ENCODE measurements at regions not wholly inside any gene's neighbourhood (a gene's known extent, or its start where the extent isn't known, plus 50 kb on each side); places are given as distances from the start of the nearest gene placed in this dataset.

GRCh38 chr11:127679816-127680545, 679.4 kb upstream of the KIRREL3 start:
- Mint-ChIP-seq H3K36me3 (ENCODE audit: low read depth) (no peaks in the 10 kb centered on the region), H3K27ac (no peak overlapping the region), H3K4me1 (peaks cover 9% of the 10 kb centered on the region), H3K4me3 (no peak overlapping the region), H3K9me3 (no peaks in the 10 kb centered on the region), H3K27me3 (ENCODE audit: insufficient read depth) (no peaks in the 10 kb centered on the region)
- no peak for DNase-seq
- TF ChIP-seq CTCF (conservative IDR thresholded peaks at IDR 0.05) = no peak
- Histone ChIP-seq H3K4me3 (ENCODE audit: low read length) (no peak overlapping the region), H3K9me3 (ENCODE audit: control insufficient read depth, low read length) (no peaks in the 10 kb centered on the region), H3K36me3 (ENCODE audit: control insufficient read depth, insufficient read depth, low read length) (no peaks in the 10 kb centered on the region), H3K27ac (ENCODE audit: low read depth, low read length) (no peak overlapping the region), H3K27me3 (ENCODE audit: control insufficient read depth, insufficient read depth, low read length, poor library complexity, severe bottlenecking) (no peaks in the 10 kb centered on the region), H3K9ac (ENCODE audit: extremely low read depth, low read length, poor library complexity, severe bottlenecking) (no peak overlapping the region), H3K4me1 (ENCODE audit: control insufficient read depth, insufficient read depth, low read length) (no peaks in the 10 kb centered on the region)
- 80 to 92% methylated on average over 1 to 7 of the region's 8 CpGs for WGBS, 2 experiments (ENCODE audit: insufficient coverage in 1 of 2, insufficient read length in 1 of 2)

- H3K9me3 Mint-ChIP-seq = no peaks in the 10 kb centered on the region
- H3K27me3 Mint-ChIP-seq (ENCODE audit: insufficient read depth) = no peaks in the 10 kb centered on the region
- WGBS, 2 experiments (ENCODE audit: insufficient coverage in 1 of 2, insufficient read length in 1 of 2) = 71 to 86% methylated on average over 2 of the region's 2 CpGs
- Histone ChIP-seq H3K4me1 (ENCODE audit: control insufficient read depth, insufficient read depth, low read length) (no peaks in the 10 kb centered on the region), H3K9ac (ENCODE audit: extremely low read depth, low read length, poor library complexity, severe bottlenecking) (no peak overlapping the region), H3K27me3 (ENCODE audit: control insufficient read depth, insufficient read depth, low read length, poor library complexity, severe bottlenecking) (no peaks in the 10 kb centered on the region), H3K27ac (ENCODE audit: low read depth, low read length) (no peak overlapping the region), H3K4me3 (ENCODE audit: low read length) (no peak overlapping the region), H3K9me3 (ENCODE audit: control insufficient read depth, low read length) (no peaks in the 10 kb centered on the region), H3K36me3 (ENCODE audit: control insufficient read depth, insufficient read depth, low read length) (no peaks in the 10 kb centered on the region)
- H3K4me3 Mint-ChIP-seq = no peak overlapping the region
- no peak for DNase-seq
- no peak overlapping the region for H3K27ac Mint-ChIP-seq
- H3K36me3 Mint-ChIP-seq (ENCODE audit: low read depth) = no peaks in the 10 kb centered on the region
- no peak for TF ChIP-seq CTCF (conservative IDR thresholded peaks at IDR 0.05)
- peaks cover 9% of the 10 kb centered on the region for H3K4me1 Mint-ChIP-seq
Observed at GRCh38 chr11:127678631-127679030, 678.1 kb upstream of the KIRREL3 start.

- WGBS, 2 experiments (ENCODE audit: insufficient coverage in 1 of 2, insufficient read length in 1 of 2) = 82 to 94% methylated on average over 2 to 4 of the region's 4 CpGs
- H3K9me3 Mint-ChIP-seq = no peaks in the 10 kb centered on the region
- Histone ChIP-seq H3K4me1 (ENCODE audit: control insufficient read depth, insufficient read depth, low read length) (no peaks in the 10 kb centered on the region), H3K27ac (ENCODE audit: low read depth, low read length) (no peak overlapping the region), H3K27me3 (ENCODE audit: control insufficient read depth, insufficient read depth, low read length, poor library complexity, severe bottlenecking) (no peaks in the 10 kb centered on the region), H3K9ac (ENCODE audit: extremely low read depth, low read length, poor library complexity, severe bottlenecking) (no peak overlapping the region), H3K36me3 (ENCODE audit: control insufficient read depth, insufficient read depth, low read length) (no peaks in the 10 kb centered on the region), H3K9me3 (ENCODE audit: control insufficient read depth, low read length) (no peaks in the 10 kb centered on the region), H3K4me3 (ENCODE audit: low read length) (no peak overlapping the region)
- H3K27me3 Mint-ChIP-seq (ENCODE audit: insufficient read depth) = no peaks in the 10 kb centered on the region
- peaks cover 9% of the 10 kb centered on the region for H3K4me1 Mint-ChIP-seq
- DNase-seq = no peak
- H3K27ac Mint-ChIP-seq = no peak overlapping the region
- no peak for TF ChIP-seq CTCF (conservative IDR thresholded peaks at IDR 0.05)
- H3K4me3 Mint-ChIP-seq = no peak overlapping the region
- no peaks in the 10 kb centered on the region for H3K36me3 Mint-ChIP-seq (ENCODE audit: low read depth)
Observed at GRCh38 chr11:127677660-127678425, 677.3 kb upstream of the KIRREL3 start.
